ENCODE measurements at regions not wholly inside any gene's neighbourhood (a gene's known extent, or its start where the extent isn't known, plus 50 kb on each side); places are given as distances from the start of the nearest gene placed in this dataset.

GRCh38 chr9:79127661-79128060 lies 444.1 kb upstream of the TLE4 start:
- Histone ChIP-seq H3K27me3 (replicated peaks) (no peaks in the 10 kb centered on the region), H3K36me3 (no peaks in the 10 kb centered on the region), H3K27ac (no peak overlapping the region), H3K4me3 (no peak overlapping the region), H3K4me1 (replicated peaks) (no peaks in the 10 kb centered on the region), H3K9me3 (replicated peaks) (no peaks in the 10 kb centered on the region)
- DNase-seq (ENCODE audit: low read depth in 1 of 2, low spot score in 2 of 2) = no peak

GRCh38 chr9:79129865-79130480 lies 441.8 kb upstream of the TLE4 start:
- peak; percentile 51 to 57 for DNase-seq (ENCODE audit: low read depth in 1 of 2, low spot score in 2 of 2)
- no peaks in the 10 kb centered on the region for H3K36me3 ChIP-seq
- H3K4me3 ChIP-seq = no peak overlapping the region
- H3K9me3 ChIP-seq (replicated peaks) = no peaks in the 10 kb centered on the region
- peaks cover 9% of the 10 kb centered on the region for H3K4me1 ChIP-seq (replicated peaks)
- H3K27me3 ChIP-seq (replicated peaks) = no peaks in the 10 kb centered on the region
- no peak overlapping the region for H3K27ac ChIP-seq

GRCh38 chr9:79131246-79131774 lies 440.5 kb upstream of the TLE4 start:
- Histone ChIP-seq H3K4me3 (no peak overlapping the region), H3K27me3 (replicated peaks) (no peaks in the 10 kb centered on the region), H3K27ac (no peak overlapping the region), H3K9me3 (replicated peaks) (no peaks in the 10 kb centered on the region), H3K4me1 (replicated peaks) (peaks cover 10% of the 10 kb centered on the region), H3K36me3 (no peaks in the 10 kb centered on the region)
- DNase-seq (ENCODE audit: low read depth in 1 of 2, low spot score in 2 of 2) = no peak

GRCh38 chr9:79131824-79132377 lies 439.9 kb upstream of the TLE4 start:
- Histone ChIP-seq H3K9me3 (replicated peaks) (no peaks in the 10 kb centered on the region), H3K27me3 (replicated peaks) (no peaks in the 10 kb centered on the region), H3K27ac (no peak overlapping the region), H3K36me3 (no peaks in the 10 kb centered on the region), H3K4me1 (replicated peaks) (peaks cover 10% of the 10 kb centered on the region), H3K4me3 (no peak overlapping the region)
- DNase-seq (ENCODE audit: low read depth in 1 of 2, low spot score in 2 of 2) = no peak

GRCh38 chr9:79134654-79135053 lies 437.1 kb upstream of the TLE4 start:
- Histone ChIP-seq H3K27ac (peak overlapping the region; percentile 22; the same call in 1 of the 2 replicates), H3K36me3 (no peaks in the 10 kb centered on the region), H3K27me3 (replicated peaks) (no peaks in the 10 kb centered on the region), H3K9me3 (replicated peaks) (no peaks in the 10 kb centered on the region), H3K4me1 (replicated peaks) (peaks cover 10% of the 10 kb centered on the region), H3K4me3 (no peak overlapping the region)
- DNase-seq (ENCODE audit: low read depth in 1 of 2, low spot score in 2 of 2) = peak; percentile 45 to 47

GRCh38 chr9:79135681-79136415 lies 435.9 kb upstream of the TLE4 start:
- H3K27ac ChIP-seq = no peak overlapping the region
- no peaks in the 10 kb centered on the region for H3K36me3 ChIP-seq
- no peak for DNase-seq (ENCODE audit: low read depth in 1 of 2, low spot score in 2 of 2)
- no peak overlapping the region for H3K4me3 ChIP-seq
- peaks cover 10% of the 10 kb centered on the region for H3K4me1 ChIP-seq (replicated peaks)
- H3K27me3 ChIP-seq (replicated peaks) = no peaks in the 10 kb centered on the region
- no peaks in the 10 kb centered on the region for H3K9me3 ChIP-seq (replicated peaks)

GRCh38 chr9:79140751-79141150 lies 431.0 kb upstream of the TLE4 start:
- Histone ChIP-seq H3K27me3 (replicated peaks) (no peaks in the 10 kb centered on the region), H3K27ac (no peak overlapping the region), H3K4me3 (no peak overlapping the region), H3K9me3 (replicated peaks) (no peaks in the 10 kb centered on the region), H3K36me3 (no peaks in the 10 kb centered on the region), H3K4me1 (replicated peaks) (peaks cover 27% of the 10 kb centered on the region)
- DNase-seq (ENCODE audit: low read depth in 1 of 2, low spot score in 2 of 2) = no peak

GRCh38 chr9:79143211-79143610 lies 428.6 kb upstream of the TLE4 start:
- peak in 1 of 2 experiments; percentile 80 for DNase-seq (ENCODE audit: low read depth in 1 of 2, low spot score in 2 of 2)
- peaks cover 27% of the 10 kb centered on the region for H3K4me1 ChIP-seq (replicated peaks)
- peak overlapping the region; percentile 50 for H3K27ac ChIP-seq
- no peaks in the 10 kb centered on the region for H3K9me3 ChIP-seq (replicated peaks)
- H3K27me3 ChIP-seq (replicated peaks) = no peaks in the 10 kb centered on the region
- no peaks in the 10 kb centered on the region for H3K36me3 ChIP-seq
- H3K4me3 ChIP-seq = no peak overlapping the region

GRCh38 chr9:79145442-79145841 lies 426.3 kb upstream of the TLE4 start:
- DNase-seq (ENCODE audit: low read depth in 1 of 2, low spot score in 2 of 2) = no peak
- peaks cover 27% of the 10 kb centered on the region for H3K4me1 ChIP-seq (replicated peaks)
- H3K27ac ChIP-seq = no peak overlapping the region
- H3K4me3 ChIP-seq = no peak overlapping the region
- no peaks in the 10 kb centered on the region for H3K27me3 ChIP-seq (replicated peaks)
- H3K36me3 ChIP-seq = no peaks in the 10 kb centered on the region
- no peaks in the 10 kb centered on the region for H3K9me3 ChIP-seq (replicated peaks)

GRCh38 chr9:79149585-79149984 lies 422.2 kb upstream of the TLE4 start:
- Histone ChIP-seq H3K4me3 (no peak overlapping the region), H3K27me3 (replicated peaks) (no peaks in the 10 kb centered on the region), H3K4me1 (replicated peaks) (0 out of 2 replicates have a peak, but pooled peaks cover 3% of the 10 kb centered on the region)

GRCh38 chr9:79151791-79152190 lies 420.0 kb upstream of the TLE4 start:
- Histone ChIP-seq H3K27me3 (replicated peaks) (no peaks in the 10 kb centered on the region), H3K27ac (no peak overlapping the region), H3K9me3 (replicated peaks) (no peaks in the 10 kb centered on the region), H3K36me3 (no peaks in the 10 kb centered on the region), H3K4me3 (no peak overlapping the region), H3K4me1 (replicated peaks) (no peaks in the 10 kb centered on the region)
- no peak for DNase-seq (ENCODE audit: low read depth in 1 of 2, low spot score in 2 of 2)

More at GRCh38 chr9:79149585-79149984, 422.2 kb upstream of the TLE4 start:
- Histone ChIP-seq H3K9me3 (replicated peaks) (no peaks in the 10 kb centered on the region), H3K27ac (no peak overlapping the region), H3K36me3 (no peaks in the 10 kb centered on the region)
- no peak for DNase-seq (ENCODE audit: low read depth in 1 of 2, low spot score in 2 of 2)

- H3K4me3 ChIP-seq = no peak overlapping the region
- no peaks in the 10 kb centered on the region for H3K9me3 ChIP-seq (replicated peaks)
- H3K27me3 ChIP-seq (replicated peaks) = no peaks in the 10 kb centered on the region
- no peaks in the 10 kb centered on the region for H3K4me1 ChIP-seq (replicated peaks)
- DNase-seq (ENCODE audit: low read depth in 1 of 2, low spot score in 2 of 2) = no peak
- no peak overlapping the region for H3K27ac ChIP-seq
- H3K36me3 ChIP-seq = no peaks in the 10 kb centered on the region
Observed at GRCh38 chr9:79152306-79152705, 419.5 kb upstream of the TLE4 start.

GRCh38 chr9:79154806-79155205 lies 417.0 kb upstream of the TLE4 start:
- DNase-seq (ENCODE audit: low read depth in 1 of 2, low spot score in 2 of 2) = no peak
- H3K9me3 ChIP-seq (replicated peaks) = no peaks in the 10 kb centered on the region

GRCh38 chr9:79155308-79155707 lies 416.5 kb upstream of the TLE4 start:
- Histone ChIP-seq H3K27ac (no peak overlapping the region), H3K4me3 (no peak overlapping the region), H3K9me3 (replicated peaks) (no peaks in the 10 kb centered on the region), H3K27me3 (replicated peaks) (no peaks in the 10 kb centered on the region), H3K4me1 (replicated peaks) (no peaks in the 10 kb centered on the region), H3K36me3 (no peaks in the 10 kb centered on the region)
- DNase-seq (ENCODE audit: low read depth in 1 of 2, low spot score in 2 of 2) = no peak

More at GRCh38 chr9:79154806-79155205, 417.0 kb upstream of the TLE4 start:
- Histone ChIP-seq H3K27ac (no peak overlapping the region), H3K4me1 (replicated peaks) (no peaks in the 10 kb centered on the region), H3K4me3 (no peak overlapping the region), H3K36me3 (no peaks in the 10 kb centered on the region), H3K27me3 (replicated peaks) (no peaks in the 10 kb centered on the region)
